Neuronal stem cell (in vitro differentiated cells): ENCODE measurements at regions not wholly inside any gene's neighbourhood (a gene's known extent, or its start where the extent isn't known, plus 50 kb on each side); places are given as distances from the start of the nearest gene placed in this dataset.
"Not testable (repeated sequence)": the region's sequence is repeated elsewhere in the genome, so short reads cannot be mapped to it uniquely, and the experiment has no call there.

ENCODE experiments used
- DNase-seq: peaks from one replicate; pipeline ENCODE4 v3.0.0-alpha.2; 2013; ENCODE audit warnings: low spot score
- H2AFZ ChIP-seq: one replicate; pipeline ENCODE4 v1.6.1; 2013; ENCODE audit warnings: mild to moderate bottlenecking, low read length, inconsistent platforms
- H2AK5ac ChIP-seq: 2 replicates; pipeline ENCODE4 v1.6.1; 2013; ENCODE audit warnings: low read depth, mild to moderate bottlenecking, inconsistent platforms, low read length, moderate library complexity, mixed read lengths
- H2BK120ac ChIP-seq: 2 replicates; pipeline ENCODE4 v1.6.1; 2013; ENCODE audit warnings: low read depth, mild to moderate bottlenecking, inconsistent platforms, low read length, moderate library complexity, mixed read lengths
- H2BK12ac ChIP-seq: one replicate; pipeline ENCODE4 v1.6.1; 2013; ENCODE audit warnings: low read length, inconsistent platforms
- H2BK15ac ChIP-seq: 2 replicates; pipeline ENCODE4 v1.6.1; 2013; ENCODE audit warnings: mild to moderate bottlenecking, low read length, inconsistent platforms, mixed read lengths
- H2BK5ac ChIP-seq: one replicate; pipeline ENCODE4 v1.6.1; 2013; ENCODE audit warnings: inconsistent platforms, mild to moderate bottlenecking, low read length, moderate library complexity
- H3K14ac ChIP-seq: one replicate; pipeline ENCODE4 v1.6.1; 2013; ENCODE audit warnings: low read length, inconsistent platforms
- H3K18ac ChIP-seq: 2 replicates; pipeline ENCODE4 v1.6.1; 2013; ENCODE audit warnings: low read length, inconsistent platforms
- H3K23ac ChIP-seq: 2 replicates; pipeline ENCODE4 v1.6.1; 2013; ENCODE audit warnings: low read depth, mild to moderate bottlenecking, mixed read lengths, low read length, inconsistent platforms; ENCODE audit not compliant: poor library complexity
- H3K27ac ChIP-seq: replicated peaks from 3 replicates; pipeline ENCODE4 v1.5.1; 2013; ENCODE audit warnings: low read length, inconsistent platforms
- H3K27me3 ChIP-seq, 3 experiments: 2 replicates each; pipeline ENCODE4 v1.6.1; 2013; ENCODE audit warnings: low read length in 3 of 3, mild to moderate bottlenecking in 2 of 3, inconsistent platforms in 1 of 3, low read depth in 1 of 3, mixed read lengths in 1 of 3, moderate library complexity in 1 of 3; ENCODE audit not compliant: control insufficient read depth in 3 of 3, insufficient read depth in 3 of 3
- H3K36me3 ChIP-seq, 2 donors: replicated peaks in 1 of 2; 2 replicates each; pipeline ENCODE4 v1.6.1; 2013; ENCODE audit warnings: low read length in 2 of 2; ENCODE audit not compliant: control insufficient read depth in 2 of 2, insufficient read depth in 2 of 2
- H3K4ac ChIP-seq: 2 replicates; pipeline ENCODE4 v1.6.1; 2013; ENCODE audit warnings: inconsistent platforms, mild to moderate bottlenecking, low read length, moderate library complexity
- H3K4me1 ChIP-seq, 2 donors: 1 replicate in 1 of 2; 2 replicates in 1 of 2; pipeline ENCODE4 v1.6.1; 2013; ENCODE audit warnings: low read length in 2 of 2, low read depth in 1 of 2; ENCODE audit not compliant: control insufficient read depth in 2 of 2, insufficient read depth in 1 of 2
- H3K4me2 ChIP-seq: one replicate; pipeline ENCODE4 v1.6.1; 2013; ENCODE audit warnings: mild to moderate bottlenecking, low read length, inconsistent platforms; ENCODE audit not compliant: insufficient read depth, poor library complexity, severe bottlenecking
- H3K4me3 ChIP-seq, 2 donors: 2 replicates each; pipeline ENCODE4 v1.5.1; 2013; ENCODE audit warnings: low read length in 2 of 2, mild to moderate bottlenecking in 2 of 2, inconsistent platforms in 1 of 2, moderate library complexity in 1 of 2
- H3K79me1 ChIP-seq: one replicate; pipeline ENCODE4 v1.6.1; 2013; ENCODE audit warnings: low read depth, mild to moderate bottlenecking, inconsistent platforms, low read length, moderate library complexity
- H3K9ac ChIP-seq: one replicate; pipeline ENCODE4 v1.6.1; 2013; ENCODE audit warnings: mild to moderate bottlenecking, low read depth, low read length, inconsistent platforms; ENCODE audit not compliant: poor library complexity
- H3K9me3 ChIP-seq, 2 donors: replicated peaks in 1 of 2; 2 replicates each; pipeline versions ENCODE3 to v1.6.1; 2013; ENCODE audit warnings: low read length in 2 of 2, mild to moderate bottlenecking in 2 of 2, inconsistent platforms in 1 of 2, low read depth in 1 of 2, mixed read lengths in 1 of 2, moderate library complexity in 1 of 2; ENCODE audit not compliant: control insufficient read depth in 2 of 2, insufficient read depth in 1 of 2
- H4K8ac ChIP-seq: one replicate; pipeline ENCODE4 v1.6.1; 2013; ENCODE audit warnings: low read depth, mild to moderate bottlenecking, inconsistent platforms, low read length, moderate library complexity
- H4K91ac ChIP-seq: one replicate; pipeline ENCODE4 v1.6.1; 2013; ENCODE audit warnings: low read length, low read depth, mild to moderate bottlenecking, inconsistent platforms; ENCODE audit not compliant: poor library complexity
- WGBS, 2 donors: extraction: QIAGEN DNeasy Blood & Tissue Kit; methylation state at CpG; one replicate each; pipeline ENCODE4 v1.1.7; 2013; ENCODE audit warnings: missing lambda C conversion rate in 2 of 2, mixed read lengths in 1 of 2; ENCODE audit not compliant: insufficient read length in 2 of 2, insufficient replicate concordance in 1 of 2; ENCODE audit errors: extremely low coverage in 2 of 2; 5-methylcytosine and 5-hydroxymethylcytosine counted together

- H3K4me3 ChIP-seq, H3K14ac ChIP-seq, H3K27ac ChIP-seq, H2AK5ac ChIP-seq, H4K8ac ChIP-seq, H3K4me2 ChIP-seq, H3K9ac ChIP-seq, DNase-seq, H3K9me3 ChIP-seq, H2AFZ ChIP-seq, H2BK5ac ChIP-seq, H4K91ac ChIP-seq, H3K79me1 ChIP-seq, H2BK120ac ChIP-seq, H2BK12ac ChIP-seq, H3K4me1 ChIP-seq, H3K36me3 ChIP-seq, H2BK15ac ChIP-seq, H3K27me3 ChIP-seq, H3K18ac ChIP-seq, H3K4ac ChIP-seq, H3K23ac ChIP-seq: not testable (repeated sequence)
- WGBS, 2 donors: no CpG with 5 or more reads among the region's 19 CpGs
These were observed 332.2 kb downstream of the ADGRD1 start for GRCh38 chr12:131285905-131286295.

GRCh38 chr12:131286301-131286700 lies 332.6 kb downstream of the ADGRD1 start:
- not testable (repeated sequence) for H2AFZ ChIP-seq, H3K23ac ChIP-seq, H3K4me2 ChIP-seq, H2BK5ac ChIP-seq, H2AK5ac ChIP-seq, H3K4ac ChIP-seq, H4K8ac ChIP-seq, H3K27ac ChIP-seq, H3K4me3 ChIP-seq, H3K18ac ChIP-seq, H4K91ac ChIP-seq, H3K9me3 ChIP-seq, H3K9ac ChIP-seq, DNase-seq, H3K36me3 ChIP-seq, H2BK120ac ChIP-seq, H2BK12ac ChIP-seq, H3K4me1 ChIP-seq, H3K14ac ChIP-seq, H3K79me1 ChIP-seq, H2BK15ac ChIP-seq, H3K27me3 ChIP-seq
- no CpG with 5 or more reads among the region's 24 CpGs for WGBS, 2 donors

- no peak overlapping the region for H3K9ac ChIP-seq
- H2BK15ac ChIP-seq: no peak overlapping the region
- no peak for DNase-seq
- no peak overlapping the region for H3K4me2 ChIP-seq
- H3K79me1 ChIP-seq: no peaks in the 10 kb centered on the region
- no CpG with 5 or more reads among the region's 25 CpGs for WGBS, 2 donors
- no peak overlapping the region for H3K4ac ChIP-seq
- peak overlapping the region; percentile 77 for H3K18ac ChIP-seq
- H3K27ac ChIP-seq: no peak overlapping the region
- peak overlapping the region; percentile 0 for H3K23ac ChIP-seq
- no peak overlapping the region for H3K14ac ChIP-seq
- H2BK12ac ChIP-seq: no peak overlapping the region
- no peak overlapping the region for H2BK5ac ChIP-seq
- no peak overlapping the region for H4K91ac ChIP-seq
- no peaks in the 10 kb centered on the region for H3K36me3 ChIP-seq
- peaks cover 0 to 3% (median 0%) of the 10 kb centered on the region in 3 experiments for H3K27me3 ChIP-seq
- no peaks in the 10 kb centered on the region for H3K9me3 ChIP-seq
- H3K4me1 ChIP-seq: no peaks in the 10 kb centered on the region
- H4K8ac ChIP-seq: no peak overlapping the region
- H2BK120ac ChIP-seq: no peak overlapping the region
- peak overlapping the region; percentile 2 for H2AK5ac ChIP-seq
- no peak overlapping the region for H3K4me3 ChIP-seq
- H2AFZ ChIP-seq: no peak overlapping the region
These were observed 333.6 kb downstream of the ADGRD1 start for GRCh38 chr12:131287015-131287937.

GRCh38 chr12:131287938-131288764 lies 334.4 kb downstream of the ADGRD1 start:
- Histone ChIP-seq H3K23ac (peak overlapping the region; percentile 0), H3K4ac (no peak overlapping the region)

More at GRCh38 chr12:131287938-131288764, 334.4 kb downstream of the ADGRD1 start:
- Histone ChIP-seq H3K4me1 (peaks cover 0 to 3% of the 10 kb centered on the region in 2 donors), H2BK5ac (no peak overlapping the region), H2BK120ac (no peak overlapping the region), H2BK12ac (no peak overlapping the region), H2AFZ (no peak overlapping the region), H3K14ac (peak overlapping the region; percentile 58), H2BK15ac (no peak overlapping the region), H2AK5ac (peak overlapping the region; percentile 85), H3K9ac (no peak overlapping the region), H3K4me2 (no peak overlapping the region), H3K79me1 (no peaks in the 10 kb centered on the region), H3K18ac (peak overlapping the region; percentile 44), H4K91ac (no peak overlapping the region), H4K8ac (no peak overlapping the region), H3K36me3 (no peaks in the 10 kb centered on the region), H3K27ac (no peak overlapping the region), H3K9me3 (no peaks in the 10 kb centered on the region), H3K27me3 (peaks cover 0 to 3% (median 0%) of the 10 kb centered on the region in 3 experiments), H3K4me3 (peak overlapping the region in 1 of 2 donors; percentile 18)
- no CpG with 5 or more reads among the region's 27 CpGs for WGBS, 2 donors
- no peak for DNase-seq
